WTC11 (cell line): ENCODE measurements at regions not wholly inside any gene's neighbourhood (a gene's known extent, or its start where the extent isn't known, plus 50 kb on each side); places are given as distances from the start of the nearest gene placed in this dataset.

Experiments
- ATAC-seq: fragments of 200-7000 bp; cut with Tn5 transposase; 2 replicates; pipeline ENCODE4 v1.10.0; 2021; ENCODE audit warnings: mild to moderate bottlenecking, moderate library complexity
- CTCF ChIA-PET: fragments of 300-600 bp; sonication (Branson Sonifier 250); formaldehyde crosslinking; loops from one replicate; lab custom pipeline; 2021; ENCODE audit warnings: antibody characterized with exemption; lab: Charles Lee
- POLR2A ChIA-PET: fragments of 350-600 bp; sonication (Branson Sonifier 250); formaldehyde crosslinking; loops from one replicate; lab custom pipeline; 2021; ENCODE audit warnings: antibody characterized with exemption; lab: Charles Lee
- DNase-seq: peaks from one replicate; pipeline ENCODE4 v3.0.0; 2021; ENCODE audit warnings: low spot score
- H3K27ac Mint-ChIP-seq: 2 replicates; pipeline ENCODE4 v1.8.0; 2021; ENCODE audit warnings: mixed read lengths
- H3K27me3 Mint-ChIP-seq: 2 replicates; pipeline ENCODE4 v1.8.0; 2021; ENCODE audit warnings: low read depth, mild to moderate bottlenecking, moderate library complexity, mixed read lengths
- H3K36me3 Mint-ChIP-seq: 2 replicates; pipeline ENCODE4 v1.8.0; 2021; ENCODE audit warnings: mixed read lengths
- H3K4me1 Mint-ChIP-seq: 2 replicates; pipeline ENCODE4 v1.8.0; 2022; ENCODE audit warnings: mixed read lengths
- H3K4me3 Mint-ChIP-seq: 2 replicates; pipeline ENCODE4 v1.8.0; 2021; ENCODE audit warnings: mild to moderate bottlenecking, moderate library complexity, mixed read lengths
- H3K9me3 Mint-ChIP-seq: 2 replicates; pipeline ENCODE4 v1.8.0; 2021; ENCODE audit warnings: mixed read lengths
- ARID4B ChIP-seq: sonication (generic); formaldehyde crosslinking; IDR thresholded peaks from 2 replicates; pipeline ENCODE4 v1.8.0; 2023; ENCODE audit warnings: missing genetic modification reagents, mild to moderate bottlenecking, borderline replicate concordance
- ATF1 ChIP-seq: sonication (generic); formaldehyde crosslinking; IDR thresholded peaks from 2 replicates; pipeline ENCODE4 v1.8.1; 2023; ENCODE audit warnings: mild to moderate bottlenecking, moderate library complexity, missing genetic modification reagents
- CBFB ChIP-seq: sonication (generic); formaldehyde crosslinking; IDR thresholded peaks from 2 replicates; pipeline ENCODE4 v1.8.1; 2022; ENCODE audit warnings: mild to moderate bottlenecking, low read depth, missing genetic modification reagents
- CTCF ChIP-seq: fragments of 200-600 bp; IDR thresholded peaks from 2 replicates; pipeline ENCODE4 v1.8.0; 2022; ENCODE audit warnings: antibody characterized with exemption
- ELF4 ChIP-seq: sonication (generic); formaldehyde crosslinking; IDR thresholded peaks from 2 replicates; pipeline ENCODE4 v1.8.1; 2022; ENCODE audit warnings: low read depth, mild to moderate bottlenecking, moderate library complexity, missing genetic modification reagents
- ETV6 ChIP-seq: sonication (generic); formaldehyde crosslinking; IDR thresholded peaks from 2 replicates; pipeline ENCODE4 v1.8.1; 2022; ENCODE audit warnings: mild to moderate bottlenecking, missing genetic modification reagents
- FOXP4 ChIP-seq: sonication (generic); formaldehyde crosslinking; IDR thresholded peaks from 2 replicates; pipeline ENCODE4 v1.8.0; 2022; ENCODE audit warnings: mild to moderate bottlenecking, missing genetic modification reagents
- HMGA2 ChIP-seq: fragments of 250-450 bp; sonication (Bioruptor Pico); IDR thresholded peaks from 2 replicates; pipeline ENCODE4 v1.4.0; 2021; ENCODE audit warnings: mild to moderate bottlenecking, moderate library complexity
- RELA ChIP-seq: sonication (generic); formaldehyde crosslinking; IDR thresholded peaks from 2 replicates; pipeline ENCODE4 v1.8.1; 2022; ENCODE audit warnings: missing genetic modification reagents, mild to moderate bottlenecking, borderline replicate concordance
- SMAD3 ChIP-seq: sonication (generic); formaldehyde crosslinking; IDR thresholded peaks from 2 replicates; pipeline ENCODE4 v1.8.0; 2022; ENCODE audit warnings: missing genetic modification reagents, mild to moderate bottlenecking, borderline replicate concordance
- TCF7 ChIP-seq: sonication (generic); formaldehyde crosslinking; IDR thresholded peaks from 2 replicates; pipeline ENCODE4 v1.8.0; 2022; ENCODE audit warnings: mild to moderate bottlenecking, low read depth, missing genetic modification reagents, moderate library complexity
- TP53 ChIP-seq: sonication (generic); formaldehyde crosslinking; IDR thresholded peaks from 2 replicates; pipeline ENCODE4 v1.8.1; 2023; ENCODE audit warnings: mild to moderate bottlenecking, missing genetic modification reagents
- USF2 ChIP-seq: sonication (generic); formaldehyde crosslinking; IDR thresholded peaks from 2 replicates; pipeline ENCODE4 v1.8.1; 2023; ENCODE audit warnings: mild to moderate bottlenecking, missing genetic modification reagents, moderate library complexity
- ZNF263 ChIP-seq: sonication (generic); formaldehyde crosslinking; IDR thresholded peaks from 2 replicates; pipeline ENCODE4 v1.8.1; 2022; ENCODE audit warnings: low read depth, mild to moderate bottlenecking, moderate library complexity, missing genetic modification reagents
- TF ChIP-seq, protein P1 (sequence below): sonication (generic); formaldehyde crosslinking; IDR thresholded peaks from 2 replicates; pipeline ENCODE4 v1.8.1; 2022; ENCODE audit warnings: mild to moderate bottlenecking, moderate library complexity, missing genetic modification reagents
- TF ChIP-seq, protein P2 (sequence below): fragments of 250-450 bp; sonication (Bioruptor Pico); IDR thresholded peaks from 2 replicates; pipeline ENCODE4 v2.1.2; 2022; ENCODE audit warnings: mild to moderate bottlenecking, moderate library complexity

DNA sequence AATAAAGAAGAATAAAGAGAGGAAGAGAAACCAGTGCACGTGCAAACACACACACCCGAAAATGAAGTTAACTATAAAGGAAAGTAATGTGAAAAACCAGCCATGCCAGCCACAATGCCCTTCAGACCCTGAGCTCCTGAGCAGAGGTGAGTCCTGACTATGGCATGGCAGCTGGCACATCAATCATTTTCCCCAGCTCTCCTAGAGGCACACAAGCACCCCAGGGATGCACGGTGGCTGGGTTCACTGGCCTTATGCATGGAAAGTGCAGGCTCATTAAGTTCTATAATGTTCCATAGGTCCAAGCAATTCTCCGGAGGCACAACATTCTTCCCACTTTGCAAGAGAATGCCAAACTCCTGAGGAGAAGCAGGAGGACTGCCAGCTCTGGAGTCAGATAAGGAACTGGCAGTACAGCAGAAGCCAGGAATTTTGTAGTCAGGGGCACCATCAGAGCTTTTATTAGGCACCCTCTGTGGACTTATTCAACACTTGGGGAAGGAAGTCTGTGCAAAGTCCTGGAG lies 175.0 kb upstream of the PRDM1 start:
- no peak for DNase-seq
- no peaks in the 10 kb centered on the region for H3K36me3 Mint-ChIP-seq
- TF ChIP-seq ELF4 (CRISPR knock-in tag) (no peak), ZNF263 (CRISPR knock-in tag) (no peak), ETV6 (CRISPR knock-in tag) (no peak), ATF1 (CRISPR knock-in tag) (no peak), CBFB (CRISPR knock-in tag) (no peak), RELA (CRISPR knock-in tag) (no peak), SMAD3 (CRISPR knock-in tag) (no peak), CTCF (no peak), USF2 (CRISPR knock-in tag) (no peak), TP53 (no peak), TCF7 (CRISPR knock-in tag) (no peak)
- TF ChIP-seq, protein P1, sequence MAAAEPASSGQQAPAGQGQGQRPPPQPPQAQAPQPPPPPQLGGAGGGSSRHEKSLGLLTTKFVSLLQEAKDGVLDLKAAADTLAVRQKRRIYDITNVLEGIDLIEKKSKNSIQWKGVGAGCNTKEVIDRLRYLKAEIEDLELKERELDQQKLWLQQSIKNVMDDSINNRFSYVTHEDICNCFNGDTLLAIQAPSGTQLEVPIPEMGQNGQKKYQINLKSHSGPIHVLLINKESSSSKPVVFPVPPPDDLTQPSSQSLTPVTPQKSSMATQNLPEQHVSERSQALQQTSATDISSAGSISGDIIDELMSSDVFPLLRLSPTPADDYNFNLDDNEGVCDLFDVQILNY (CRISPR knock-in tag), result no peak
- TF ChIP-seq, protein P2, sequence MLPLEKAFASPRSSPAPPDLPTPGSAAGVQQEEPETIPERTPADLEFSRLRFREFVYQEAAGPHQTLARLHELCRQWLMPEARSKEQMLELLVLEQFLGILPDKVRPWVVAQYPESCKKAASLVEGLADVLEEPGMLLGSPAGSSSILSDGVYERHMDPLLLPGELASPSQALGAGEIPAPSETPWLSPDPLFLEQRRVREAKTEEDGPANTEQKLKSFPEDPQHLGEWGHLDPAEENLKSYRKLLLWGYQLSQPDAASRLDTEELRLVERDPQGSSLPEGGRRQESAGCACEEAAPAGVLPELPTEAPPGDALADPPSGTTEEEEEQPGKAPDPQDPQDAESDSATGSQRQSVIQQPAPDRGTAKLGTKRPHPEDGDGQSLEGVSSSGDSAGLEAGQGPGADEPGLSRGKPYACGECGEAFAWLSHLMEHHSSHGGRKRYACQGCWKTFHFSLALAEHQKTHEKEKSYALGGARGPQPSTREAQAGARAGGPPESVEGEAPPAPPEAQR (CRISPR knock-in tag), result no peak
- no peaks in the 10 kb centered on the region for H3K9me3 Mint-ChIP-seq
- H3K27me3 Mint-ChIP-seq, result no peaks in the 10 kb centered on the region
- no peaks in the 10 kb centered on the region for H3K4me1 Mint-ChIP-seq
- ATAC-seq, result no peak
- ChIA-PET CTCF (interaction anchor here (0.6 kb wide), 1 partner anchor 12 kb away, joined by 4 read pairs; no protein-coding TSS in a partner anchor), POLR2A (no interaction called here)
- H3K27ac Mint-ChIP-seq, result no peak overlapping the region
- no peak overlapping the region for H3K4me3 Mint-ChIP-seq

DNA sequence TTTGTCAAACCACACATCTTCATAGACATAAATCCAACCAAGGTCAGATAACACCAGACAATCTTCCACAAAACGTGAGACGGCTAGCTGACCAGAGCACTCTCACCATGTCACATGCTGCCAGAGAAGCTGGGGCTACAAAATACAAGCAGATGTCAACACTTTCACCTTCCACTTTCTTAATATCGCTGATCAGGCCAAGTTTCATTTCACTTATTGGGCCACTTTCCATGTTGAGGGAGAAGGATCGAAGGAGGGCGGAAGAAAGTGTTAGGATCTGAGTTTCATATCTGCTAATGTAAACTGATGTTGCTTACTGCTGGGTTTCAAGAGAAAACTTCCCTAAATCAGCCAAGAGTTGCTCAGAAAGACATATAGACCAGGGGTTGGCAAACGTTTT lies 177.0 kb upstream of the PRDM1 start:
- no peak overlapping the region for H3K27ac Mint-ChIP-seq
- no peaks in the 10 kb centered on the region for H3K9me3 Mint-ChIP-seq
- ATAC-seq, result no peak
- no peak overlapping the region for H3K4me3 Mint-ChIP-seq
- no peaks in the 10 kb centered on the region for H3K4me1 Mint-ChIP-seq
- CTCF ChIA-PET, result no interaction called here
- no peak for DNase-seq
- H3K36me3 Mint-ChIP-seq, result no peaks in the 10 kb centered on the region
- no peaks in the 10 kb centered on the region for H3K27me3 Mint-ChIP-seq
- POLR2A ChIA-PET, result no interaction called here
- TF ChIP-seq FOXP4 (CRISPR knock-in tag) (no peak), HMGA2 (CRISPR knock-in tag) (no peak), SMAD3 (CRISPR knock-in tag) (no peak), ELF4 (CRISPR knock-in tag) (no peak), ARID4B (CRISPR knock-in tag) (no peak)
